GM23338 (cell line): ENCODE measurements at regions not wholly inside any gene's neighbourhood (a gene's known extent, or its start where the extent isn't known, plus 50 kb on each side); places are given as distances from the start of the nearest gene placed in this dataset.

Source experiments
- ATAC-seq: fragments of 200-7000 bp; cut with Tn5 transposase; 3 replicates; pipeline ENCODE4 v1.9.1; 2020
- DNase-seq: peaks from one replicate; pipeline ENCODE4 v3.0.0-alpha.2; 2015; ENCODE audit warnings: low spot score
- H2AFZ ChIP-seq: fragments of 200-600 bp; sonication (generic); 2 replicates; pipeline ENCODE4 v1.8.0; 2016; ENCODE audit warnings: antibody characterized with exemption, mild to moderate bottlenecking, moderate library complexity
- H3F3A ChIP-seq: fragments of 200-600 bp; sonication (generic); replicated peaks from 2 replicates; pipeline ENCODE4 v1.8.0; 2017; ENCODE audit warnings: antibody characterized with exemption, mixed run types, low read depth
- H3K27ac ChIP-seq: fragments of 200-600 bp; sonication (generic); 2 replicates; pipeline ENCODE4 v1.6.1; 2016; ENCODE audit warnings: low read depth
- H3K27me3 ChIP-seq: fragments of 200-600 bp; sonication (generic); 2 replicates; pipeline ENCODE4 v1.8.0; 2016; ENCODE audit warnings: mild to moderate bottlenecking, mixed run types, moderate library complexity; ENCODE audit not compliant: insufficient read depth
- H3K36me3 ChIP-seq: fragments of 200-600 bp; sonication (generic); 2 replicates; pipeline ENCODE4 v1.8.0; 2016; ENCODE audit warnings: mild to moderate bottlenecking; ENCODE audit not compliant: insufficient read depth
- H3K4me1 ChIP-seq: fragments of 200-600 bp; sonication (generic); 2 replicates; pipeline ENCODE4 v1.8.0; 2016; ENCODE audit warnings: mild to moderate bottlenecking, moderate library complexity; ENCODE audit not compliant: insufficient read depth
- H3K4me2 ChIP-seq: fragments of 200-600 bp; sonication (generic); 2 replicates; pipeline ENCODE4 v1.7.1; 2017; ENCODE audit warnings: mixed run types
- H3K4me3 ChIP-seq: fragments of 200-600 bp; sonication (generic); 2 replicates; pipeline ENCODE4 v1.6.1; 2016; ENCODE audit warnings: mixed run types
- H3K79me2 ChIP-seq: fragments of 200-600 bp; sonication (generic); replicated peaks from 2 replicates; pipeline ENCODE4 v1.8.0; 2017; ENCODE audit warnings: mild to moderate bottlenecking; ENCODE audit not compliant: insufficient read depth
- H3K9me2 ChIP-seq: fragments of 200-600 bp; sonication (generic); 2 replicates; pipeline ENCODE4 v1.8.0; 2017; ENCODE audit not compliant: insufficient read depth
- H4K20me1 ChIP-seq: fragments of 200-600 bp; sonication (generic); replicated peaks from 2 replicates; pipeline ENCODE4 v1.8.0; 2017; ENCODE audit warnings: mild to moderate bottlenecking; ENCODE audit not compliant: insufficient read depth
- H3K27ac Mint-ChIP-seq: 2 replicates; pipeline ENCODE4 v1.8.0; 2020; ENCODE audit warnings: inconsistent platforms, mild to moderate bottlenecking, moderate library complexity, mixed read lengths
- H3K27me3 Mint-ChIP-seq: 3 replicates; pipeline ENCODE4 v1.8.0; 2022; ENCODE audit warnings: low read depth, mild to moderate bottlenecking, moderate library complexity, mixed read lengths, inconsistent platforms; ENCODE audit not compliant: insufficient read depth, poor library complexity
- H3K36me3 Mint-ChIP-seq: 3 replicates; pipeline ENCODE4 v1.8.0; 2021; ENCODE audit warnings: low read depth, mild to moderate bottlenecking, inconsistent platforms, moderate library complexity, mixed read lengths
- H3K4me1 Mint-ChIP-seq: 3 replicates; pipeline ENCODE4 v1.8.0; 2020; ENCODE audit warnings: mild to moderate bottlenecking, inconsistent platforms, mixed read lengths
- H3K4me3 Mint-ChIP-seq: 3 replicates; pipeline ENCODE4 v1.8.0; 2021; ENCODE audit warnings: moderate library complexity, mild to moderate bottlenecking, inconsistent platforms, mixed read lengths
- H3K9me3 Mint-ChIP-seq: 3 replicates; pipeline ENCODE4 v1.8.0; 2020; ENCODE audit warnings: moderate library complexity, mild to moderate bottlenecking, inconsistent platforms, mixed read lengths
- EZH2phosphoT487 ChIP-seq: fragments of 200-600 bp; sonication (generic); IDR thresholded peaks from one replicate; pipeline ENCODE4 v1.8.1; 2018; ENCODE audit warnings: antibody characterized with exemption; ENCODE audit not compliant: unreplicated experiment
- NANOG ChIP-seq: IDR thresholded peaks from 2 replicates; pipeline ENCODE4 v1.6.1; 2016; ENCODE audit warnings: antibody characterized with exemption, borderline replicate concordance
- POLR2AphosphoS5 ChIP-seq: IDR thresholded peaks from 2 replicates; pipeline ENCODE4 v1.6.1; 2016; ENCODE audit warnings: antibody characterized with exemption, low read depth
- STAT1 ChIP-seq: IDR thresholded peaks from one replicate; pipeline ENCODE4 v1.6.1; 2016; ENCODE audit warnings: antibody characterized with exemption; ENCODE audit not compliant: unreplicated experiment
- ZNF462 ChIP-seq: fragments of 250-450 bp; sonication (Bioruptor Pico); IDR thresholded peaks from 2 replicates; pipeline ENCODE4 v1.5.0; 2020; ENCODE audit warnings: mild to moderate bottlenecking, moderate library complexity
- TF ChIP-seq, protein P1 (sequence below): IDR thresholded peaks from 2 replicates; pipeline ENCODE4 v1.6.1; 2016; ENCODE audit warnings: antibody characterized with exemption

- no peaks in the 10 kb centered on the region for H3F3A ChIP-seq
- DNase-seq (no peak), ATAC-seq (no peak)
- H4K20me1 ChIP-seq, result no peaks in the 10 kb centered on the region
- no peak overlapping the region for H3K27ac ChIP-seq
- no peak overlapping the region for H2AFZ ChIP-seq
- no peaks in the 10 kb centered on the region for H3K36me3 ChIP-seq
- H3K27me3 ChIP-seq, result no peaks in the 10 kb centered on the region
- no peak for TF ChIP-seq ZNF462 (CRISPR knock-in tag)
- no peak for TF ChIP-seq STAT1
- TF ChIP-seq, protein P1, sequence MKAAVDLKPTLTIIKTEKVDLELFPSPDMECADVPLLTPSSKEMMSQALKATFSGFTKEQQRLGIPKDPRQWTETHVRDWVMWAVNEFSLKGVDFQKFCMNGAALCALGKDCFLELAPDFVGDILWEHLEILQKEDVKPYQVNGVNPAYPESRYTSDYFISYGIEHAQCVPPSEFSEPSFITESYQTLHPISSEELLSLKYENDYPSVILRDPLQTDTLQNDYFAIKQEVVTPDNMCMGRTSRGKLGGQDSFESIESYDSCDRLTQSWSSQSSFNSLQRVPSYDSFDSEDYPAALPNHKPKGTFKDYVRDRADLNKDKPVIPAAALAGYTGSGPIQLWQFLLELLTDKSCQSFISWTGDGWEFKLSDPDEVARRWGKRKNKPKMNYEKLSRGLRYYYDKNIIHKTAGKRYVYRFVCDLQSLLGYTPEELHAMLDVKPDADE, result no peak
- no peak for TF ChIP-seq POLR2AphosphoS5
- TF ChIP-seq EZH2phosphoT487, result no peak
- TF ChIP-seq NANOG, result no peak
- Mint-ChIP-seq H3K27me3 (peaks cover 3% of the 10 kb centered on the region), H3K36me3 (0 out of 3 replicates have a peak, but pooled peaks cover 3% of the 10 kb centered on the region), H3K4me1 (no peaks in the 10 kb centered on the region), H3K27ac (no peak overlapping the region), H3K4me3 (no peak overlapping the region), H3K9me3 (peaks cover 9% of the 10 kb centered on the region)
- H3K4me2 ChIP-seq, result no peak overlapping the region
- no peaks in the 10 kb centered on the region for H3K4me1 ChIP-seq
- no peaks in the 10 kb centered on the region for H3K79me2 ChIP-seq
- H3K9me2 ChIP-seq, result peaks cover 17% of the 10 kb centered on the region; the same call in 1 of the 2 replicates
- no peak overlapping the region for H3K4me3 ChIP-seq
These were observed 441.0 kb downstream of the KIF16B start for GRCh38 chr20:16132036-16132798.
